SK-N-SH (cell line): ENCODE measurements at regions not wholly inside any gene's neighbourhood (a gene's known extent, or its start where the extent isn't known, plus 50 kb on each side); places are given as distances from the start of the nearest gene placed in this dataset.

Experiments
- CTCF ChIA-PET: fragments of 300-600, 350-600 bp; formaldehyde crosslinking; extraction: SDS; loops from one replicate; lab custom pipeline; 2021; lab: Yijun Ruan, JAX
- POLR2A ChIA-PET: fragments of 350-600 bp; sonication (Branson Sonifier 250); formaldehyde crosslinking; extraction: SDS; loops from one replicate; lab custom pipeline; 2020; ENCODE audit warnings: antibody characterized with exemption, inconsistent platforms; lab: Yijun Ruan, JAX
- DNase-seq: peaks from one replicate; pipeline ENCODE4 v3.0.0; 2012
- H2AFZ ChIP-seq: fragments of 200-600 bp; sonication (generic); 2 replicates; pipeline ENCODE4 v1.8.1; 2016; ENCODE audit warnings: antibody characterized with exemption, mild to moderate bottlenecking, low read depth
- H3F3A ChIP-seq: fragments of 200-600 bp; sonication (generic); replicated peaks from 2 replicates; pipeline ENCODE3; 2016; ENCODE audit warnings: antibody characterized with exemption, mild to moderate bottlenecking; ENCODE audit not compliant: insufficient read depth
- H3K27ac ChIP-seq, 2 experiments: fragments of 200-500 bp in 1 of 2; fragments of 200-600 bp in 1 of 2; sonication (Bioruptor generic) in 1 of 2; sonication (generic), shearing (Covaris generic) in 1 of 2; 2 replicates each; pipeline versions ENCODE4 v1.5.1 to v1.6.1; 2014 to 2016; ENCODE audit warnings: low read depth in 2 of 2, inconsistent platforms in 1 of 2, low read length in 1 of 2, mild to moderate bottlenecking in 1 of 2, mixed read lengths in 1 of 2
- H3K27me3 ChIP-seq: fragments of 200-600 bp; sonication (generic), shearing (Covaris generic); 2 replicates; pipeline ENCODE4 v1.6.1; 2016; ENCODE audit warnings: mixed run types; ENCODE audit not compliant: insufficient read depth
- H3K36me3 ChIP-seq, 2 experiments: fragments of 200-500 bp in 1 of 2; fragments of 200-600 bp in 1 of 2; sonication (Bioruptor generic) in 1 of 2; sonication (generic) in 1 of 2; replicated peaks in 1 of 2; 2 replicates each; pipeline versions ENCODE3 to v1.5.1; 2014 to 2016; ENCODE audit warnings: low read length in 1 of 2, mild to moderate bottlenecking in 1 of 2; ENCODE audit not compliant: insufficient read depth in 2 of 2, control insufficient read depth in 1 of 2
- H3K4me1 ChIP-seq, 2 experiments: fragments of 200-500 bp in 1 of 2; fragments of 200-600 bp in 1 of 2; sonication (Bioruptor generic) in 1 of 2; sonication (generic), shearing (Covaris generic) in 1 of 2; 2 replicates each; pipeline versions ENCODE4 v1.5.1 to v1.6.1; 2014 to 2016; ENCODE audit warnings: low read depth in 1 of 2, low read length in 1 of 2, mixed run types in 1 of 2; ENCODE audit not compliant: insufficient read depth in 2 of 2, control insufficient read depth in 1 of 2
- H3K4me2 ChIP-seq: fragments of 200-600 bp; sonication (generic), shearing (Covaris generic); 2 replicates; pipeline ENCODE4 v1.6.1; 2017; ENCODE audit warnings: mixed run types
- H3K4me3 ChIP-seq, 2 experiments: fragments of 200-500 bp in 1 of 2; fragments of 200-600 bp in 1 of 2; sonication (Bioruptor generic) in 1 of 2; sonication (generic), shearing (Covaris generic) in 1 of 2; 2 replicates each; pipeline versions ENCODE4 v1.5.1 to v1.8.1; 2014 to 2016; ENCODE audit warnings: low read depth in 2 of 2, inconsistent platforms in 1 of 2, low read length in 1 of 2, mild to moderate bottlenecking in 1 of 2, mixed read lengths in 1 of 2, moderate library complexity in 1 of 2
- H3K79me2 ChIP-seq: fragments of 200-600 bp; sonication (generic); 2 replicates; pipeline ENCODE4 v1.8.1; 2017; ENCODE audit warnings: mild to moderate bottlenecking; ENCODE audit not compliant: insufficient read depth
- H3K9ac ChIP-seq: fragments of 200-600 bp; sonication (generic); 2 replicates; pipeline ENCODE4 v1.6.1; 2017; ENCODE audit warnings: mixed run types
- H3K9me2 ChIP-seq: fragments of 200-600 bp; sonication (generic); 2 replicates; pipeline ENCODE4 v1.6.1; 2017; ENCODE audit warnings: mixed run types
- H3K9me3 ChIP-seq: fragments of 200-600 bp; sonication (generic); 2 replicates; pipeline ENCODE4 v1.6.1; 2017; ENCODE audit warnings: mixed run types, mild to moderate bottlenecking, moderate library complexity
- H4K20me1 ChIP-seq: fragments of 200-600 bp; sonication (generic); 2 replicates; pipeline ENCODE4 v1.6.1; 2017; ENCODE audit warnings: mild to moderate bottlenecking, mixed run types; ENCODE audit not compliant: insufficient read depth
- CTCF ChIP-seq: fragments of 200-600 bp; sonication (generic); IDR thresholded peaks from 2 replicates; pipeline ENCODE4 v1.6.1; 2017; ENCODE audit warnings: antibody characterized with exemption, mild to moderate bottlenecking, moderate library complexity
- ELF1 ChIP-seq: IDR thresholded peaks from 2 replicates; pipeline ENCODE4 v1.4.0; 2012
- EZH2phosphoT487 ChIP-seq: fragments of 200-600 bp; sonication (generic); IDR thresholded peaks from 2 replicates; pipeline ENCODE4 v1.6.1; 2017; ENCODE audit warnings: low read depth, mixed run types, mild to moderate bottlenecking, antibody characterized with exemption, moderate library complexity, borderline replicate concordance
- FOXM1 ChIP-seq: IDR thresholded peaks from 2 replicates; pipeline ENCODE4 v1.4.0; 2012; ENCODE audit warnings: low read depth, mild to moderate bottlenecking
- GABPA ChIP-seq: IDR thresholded peaks from 2 replicates; pipeline ENCODE4 v1.4.0; 2012; ENCODE audit warnings: low read depth, mild to moderate bottlenecking
- GATA2 ChIP-seq: sonication (generic); formaldehyde crosslinking; IDR thresholded peaks from 2 replicates; pipeline ENCODE4 v1.5.0; 2020; ENCODE audit warnings: mild to moderate bottlenecking, missing genetic modification reagents
- MXI1 ChIP-seq: IDR thresholded peaks from 2 replicates; pipeline ENCODE4 v1.6.1; 2012; ENCODE audit warnings: mild to moderate bottlenecking, low read depth, low read length, improper control_type of control experiment
- SIN3A ChIP-seq: IDR thresholded peaks from 2 replicates; pipeline ENCODE4 v1.6.1; 2012; ENCODE audit warnings: low read depth, mild to moderate bottlenecking, low read length, moderate library complexity, borderline replicate concordance
- USF1 ChIP-seq: IDR thresholded peaks from 2 replicates; pipeline ENCODE4 v1.4.0; 2012; ENCODE audit warnings: low read depth, borderline replicate concordance
- ZBTB33 ChIP-seq: IDR thresholded peaks from 2 replicates; pipeline ENCODE4 v1.4.0; 2012; ENCODE audit warnings: low read depth, borderline replicate concordance
- WGBS: methylation state at CpG from one replicate; pipeline ENCODE4 v1.1.6; 2017; ENCODE audit warnings: low lambda C conversion rate; 5-methylcytosine and 5-hydroxymethylcytosine counted together

DNA sequence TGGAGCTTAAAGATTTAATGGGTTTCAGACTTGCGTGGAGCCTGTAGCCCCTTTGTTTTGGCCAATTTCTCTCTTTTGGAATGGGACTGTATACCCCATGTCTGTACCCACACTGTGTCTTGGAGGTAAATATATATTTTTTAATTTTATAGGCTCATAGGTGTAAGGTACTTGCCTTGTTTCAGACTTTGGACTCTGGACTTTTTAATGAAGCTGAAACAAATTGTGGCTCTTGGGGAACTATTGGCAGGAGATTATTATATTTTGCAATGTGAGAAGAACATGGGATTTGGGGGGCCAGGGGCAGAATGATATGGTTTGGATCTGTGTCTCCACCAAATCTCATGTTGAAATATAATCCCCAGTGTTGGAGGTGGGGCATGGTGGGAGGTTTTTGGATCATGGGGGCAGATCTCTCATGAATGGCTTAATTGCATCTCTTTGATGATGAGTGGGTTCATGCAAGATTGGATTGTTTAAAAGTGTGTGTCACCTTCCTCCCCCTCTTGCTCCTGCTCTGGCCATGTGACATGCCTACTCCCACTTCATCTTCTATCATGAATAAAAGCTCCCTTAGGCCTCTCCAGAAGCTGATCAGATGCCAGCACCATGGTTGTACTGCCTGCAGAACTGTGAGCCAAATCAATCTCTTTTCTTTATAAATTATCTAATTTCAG, 74.1 kb upstream of the ARHGAP20 start:
- ChIA-PET POLR2A (no interaction called here), CTCF (interaction anchor here (1.1 kb wide), 1 partner anchor 17 kb away, joined by 3 read pairs; no protein-coding TSS in a partner anchor)
- H3K36me3 ChIP-seq: no peaks in the 10 kb centered on the region

GRCh38 chr11:110785398-110785797, 73.2 kb upstream of the ARHGAP20 start:
- H3K36me3 ChIP-seq: no peaks in the 10 kb centered on the region
- no peaks in the 10 kb centered on the region for H3K4me1 ChIP-seq
- 93% methylated on average over 1 of the region's 2 CpGs for WGBS
- H4K20me1 ChIP-seq: no peaks in the 10 kb centered on the region
- H3K9me2 ChIP-seq: no peaks in the 10 kb centered on the region
- POLR2A ChIA-PET: no interaction called here
- no peaks in the 10 kb centered on the region for H3K79me2 ChIP-seq
- CTCF ChIA-PET: no interaction called here
- TF ChIP-seq ZBTB33 (no peak), ELF1 (no peak), GATA2 (CRISPR knock-in tag) (no peak)
- H3K27ac ChIP-seq: no peak overlapping the region
- peaks cover 4% of the 10 kb centered on the region for H3F3A ChIP-seq
- no peak for DNase-seq
- H3K9me3 ChIP-seq: no peaks in the 10 kb centered on the region; the same call in 1 of the 2 replicates
- no peak overlapping the region for H3K9ac ChIP-seq
- H2AFZ ChIP-seq: no peak overlapping the region
- no peak overlapping the region for H3K4me2 ChIP-seq
- H3K27me3 ChIP-seq: no peaks in the 10 kb centered on the region
- H3K4me3 ChIP-seq: no peak overlapping the region

More for the DNA sequence above, 74.1 kb upstream of the ARHGAP20 start:
- no peak overlapping the region for H3K4me2 ChIP-seq
- no peak overlapping the region for H3K27ac ChIP-seq
- H3K4me1 ChIP-seq: no peaks in the 10 kb centered on the region
- H3K9ac ChIP-seq: no peak overlapping the region
- TF ChIP-seq CTCF (no peak), USF1 (no peak), GABPA (no peak), MXI1 (no peak), SIN3A (no peak), FOXM1 (no peak), EZH2phosphoT487 (no peak)
- TF ChIP-seq, all 33 proteins: peak for 0
- DNase-seq: no peak
- Histone ChIP-seq H3K27me3 (no peaks in the 10 kb centered on the region), H3K4me3 (no peak overlapping the region), H3K79me2 (no peaks in the 10 kb centered on the region), H4K20me1 (no peaks in the 10 kb centered on the region), H3K9me2 (no peaks in the 10 kb centered on the region), H3K9me3 (no peaks in the 10 kb centered on the region; the same call in 1 of the 2 replicates), H3F3A (peaks cover 4% of the 10 kb centered on the region), H2AFZ (no peak overlapping the region)
- 78% methylated on average over 1 of the region's 1 CpG for WGBS
